Endothelial cell of umbilical vein (primary cell): ENCODE measurements at regions not wholly inside any gene's neighbourhood (a gene's known extent, or its start where the extent isn't known, plus 50 kb on each side); places are given as distances from the start of the nearest gene placed in this dataset.
A peak's percentile ranks its signal among the peaks of the same experiment; 100 is the strongest.

ENCODE experiments used
- BruUV-seq: library from RNA; stranded (reverse); fragments of 400-500 nt; replicated peaks from 2 replicates; lab custom pipeline; 2021; lab: Mats Ljungman, UMichigan
- CTCF ChIA-PET: fragments of 300-600, 350-600 bp; sonication (Branson Sonifier 250); formaldehyde crosslinking; loops from one replicate; lab custom pipeline; 2021; ENCODE audit warnings: antibody characterized with exemption, inconsistent platforms; lab: Charles Lee
- POLR2A ChIA-PET: fragments of 300-600, 350-600 bp; sonication (Branson Sonifier 250); formaldehyde crosslinking; loops from one replicate; lab custom pipeline; 2021; ENCODE audit warnings: antibody characterized with exemption, inconsistent platforms; lab: Charles Lee
- DNase-seq: peaks from one replicate; pipeline ENCODE4 v3.0.0-alpha.2; 2011; ENCODE audit warnings: low read depth, low spot score
- FAIRE-seq: peaks from 2 replicates; lab custom pipeline; 2011; peaks lifted over from hg19 to GRCh38; lab: Jason Lieb, UNC
- H2AFZ ChIP-seq: 2 replicates; pipeline ENCODE4 v1.6.0; 2012; ENCODE audit warnings: low read depth, low read length, control low read depth, inconsistent platforms
- H3K27ac ChIP-seq: 2 replicates; pipeline ENCODE4 v1.5.1; 2011; ENCODE audit warnings: low read depth, mild to moderate bottlenecking, control low read depth, low read length, moderate library complexity; ENCODE audit not compliant: insufficient read depth
- H3K27me3 ChIP-seq, 2 experiments: 2 replicates each; pipeline versions ENCODE4 v1.6.0 to v1.6.1; 2011; ENCODE audit warnings: low read length in 2 of 2, mixed read lengths in 1 of 2; ENCODE audit not compliant: control insufficient read depth in 2 of 2, insufficient read depth in 2 of 2
- H3K36me3 ChIP-seq, 2 experiments: 2 replicates in 1 of 2; 3 replicates in 1 of 2; pipeline ENCODE4 v1.5.1; 2011; ENCODE audit warnings: low read length in 2 of 2, mild to moderate bottlenecking in 1 of 2, moderate library complexity in 1 of 2; ENCODE audit not compliant: control insufficient read depth in 2 of 2, insufficient read depth in 2 of 2; ENCODE audit errors: extremely low read depth in 1 of 2
- H3K4me1 ChIP-seq: 3 replicates; pipeline ENCODE4 v1.5.1; 2011; ENCODE audit warnings: mild to moderate bottlenecking, low read length; ENCODE audit not compliant: control insufficient read depth, insufficient read depth; ENCODE audit errors: extremely low read depth
- H3K4me2 ChIP-seq: 2 replicates; pipeline ENCODE4 v1.6.1; 2011; ENCODE audit warnings: low read length, control low read depth, mixed read lengths; ENCODE audit not compliant: insufficient read depth
- H3K4me3 ChIP-seq, 3 experiments: fragments of 200-600 bp in 1 of 3; sonication (generic), shearing (Covaris generic) in 1 of 3; replicated peaks in 1 of 3; 2 replicates each; pipeline ENCODE4 v1.5.1; 2011 to 2016; ENCODE audit warnings: control low read depth in 3 of 3, low read length in 3 of 3, mild to moderate bottlenecking in 2 of 3, inconsistent platforms in 1 of 3, low read depth in 1 of 3, moderate library complexity in 1 of 3; ENCODE audit not compliant: insufficient read depth in 1 of 3
- H3K79me2 ChIP-seq: 2 replicates; pipeline ENCODE4 v1.6.0; 2012; ENCODE audit warnings: low read length, inconsistent platforms; ENCODE audit not compliant: control insufficient read depth, insufficient read depth
- H3K9ac ChIP-seq: replicated peaks from 2 replicates; pipeline ENCODE3; 2011; ENCODE audit warnings: low read length, control low read depth; ENCODE audit not compliant: insufficient read depth; ENCODE audit errors: extremely low read depth
- H3K9me1 ChIP-seq: replicated peaks from 3 replicates; pipeline ENCODE4 v1.6.0; 2011; ENCODE audit warnings: mild to moderate bottlenecking, low read length; ENCODE audit not compliant: control insufficient read depth, insufficient read depth; ENCODE audit errors: extremely low read depth
- H3K9me3 ChIP-seq: replicated peaks from 2 replicates; pipeline ENCODE4 v1.5.1; 2012; ENCODE audit warnings: low read length, inconsistent platforms; ENCODE audit not compliant: control insufficient read depth, insufficient read depth
- H4K20me1 ChIP-seq: replicated peaks from 2 replicates; pipeline ENCODE3; 2011; ENCODE audit warnings: mild to moderate bottlenecking, low read length; ENCODE audit not compliant: control insufficient read depth, insufficient read depth; ENCODE audit errors: extremely low read depth
- CTCF ChIP-seq, 2 donors: IDR thresholded peaks; 1 replicate in 1 of 2; 2 replicates in 1 of 2; pipeline ENCODE4 v1.5.1; 2011; ENCODE audit warnings: low read length in 2 of 2, mild to moderate bottlenecking in 2 of 2, moderate library complexity in 2 of 2, control low read depth in 1 of 2, inconsistent platforms in 1 of 2, low read depth in 1 of 2; ENCODE audit not compliant: insufficient read depth in 1 of 2; ENCODE audit errors: extremely low read depth in 1 of 2
- EZH2 ChIP-seq: IDR thresholded peaks from 2 replicates; pipeline ENCODE4 v1.6.1; 2012; ENCODE audit warnings: borderline replicate concordance, low read depth, mild to moderate bottlenecking, moderate library complexity, low read length, inconsistent platforms; ENCODE audit not compliant: severe bottlenecking
- FOS ChIP-seq: IDR thresholded peaks from 2 replicates; pipeline ENCODE4 v1.6.1; 2011; ENCODE audit warnings: mild to moderate bottlenecking, low read length, moderate library complexity, borderline replicate concordance; ENCODE audit not compliant: insufficient read depth
- GATA2 ChIP-seq: IDR thresholded peaks from 2 replicates; pipeline ENCODE4 v1.7.0; 2011; ENCODE audit warnings: low read depth, mild to moderate bottlenecking, moderate library complexity, mixed read lengths, low read length; ENCODE audit not compliant: insufficient read length, insufficient read depth
- JUN ChIP-seq: IDR thresholded peaks from 2 replicates; pipeline ENCODE4 v1.6.1; 2011; ENCODE audit warnings: borderline replicate concordance, low read depth; ENCODE audit not compliant: insufficient read length, insufficient read depth
- MAX ChIP-seq: IDR thresholded peaks from 2 replicates; pipeline ENCODE4 v1.6.1; 2011; ENCODE audit not compliant: insufficient read depth, insufficient read length
- MYC ChIP-seq: IDR thresholded peaks from one replicate; pipeline ENCODE4 v1.6.1; 2011; ENCODE audit warnings: mild to moderate bottlenecking, low read depth, low read length
- POLR2A ChIP-seq: IDR thresholded peaks from 2 replicates; pipeline ENCODE4 v1.6.1; 2012; ENCODE audit warnings: low read depth, mild to moderate bottlenecking, control low read depth, low read length
- POLR2AphosphoS5 ChIP-seq: IDR thresholded peaks from 2 replicates; pipeline ENCODE4 v1.6.1; 2012; ENCODE audit warnings: low read depth, mild to moderate bottlenecking, control low read depth, low read length, moderate library complexity; ENCODE audit not compliant: insufficient read depth
- dilution Hi-C: fragments of 300-500 bp; cut with MboI; formaldehyde crosslinking; loops from one replicate; pipeline ENCODE4 v1.15.0; 2019; ENCODE audit warnings: low sequenced_read_pairs; ENCODE audit not compliant: extremely low pct_ligation_motif_present
- intact Hi-C: fragments of 100-400 bp; cut with micrococcal nuclease; formaldehyde crosslinking; loops from one replicate; pipeline ENCODE4 v1.10.0; 2022

DNA sequence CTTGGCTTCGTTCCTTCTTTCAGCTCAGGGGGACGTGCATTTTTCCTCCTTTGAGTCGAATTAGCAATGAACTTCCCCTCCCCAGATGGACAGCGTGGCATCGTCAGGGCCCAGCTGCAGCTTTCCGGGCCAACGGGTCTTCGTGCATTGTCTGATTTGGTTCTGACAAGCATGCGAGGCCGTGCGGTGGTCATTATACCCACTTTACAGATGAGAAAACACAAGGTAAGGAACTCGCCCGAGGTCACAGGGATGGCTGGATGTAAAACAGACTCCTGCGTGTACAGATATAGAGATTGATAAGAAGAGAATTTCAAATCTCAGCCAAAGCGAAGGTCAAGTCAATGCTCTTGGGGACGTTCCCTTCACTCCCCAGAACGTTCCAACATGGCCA, 187.6 kb upstream of the SULF2 start:
- peak overlapping the region; percentile 49 for H3K4me2 ChIP-seq
- dilution Hi-C loops = no loop called here
- no peaks in the 10 kb centered on the region for H3K27me3 ChIP-seq
- no peaks in the 10 kb centered on the region for H3K79me2 ChIP-seq
- intact Hi-C loops = loop anchor here (5.0 to 10.0 kb wide), 3 partner anchors 178 to 649 kb away; no protein-coding TSS in a partner anchor
- H3K9ac ChIP-seq = no peak overlapping the region
- H4K20me1 ChIP-seq = no peaks in the 10 kb centered on the region
- CTCF ChIA-PET = no interaction called here
- H3K9me1 ChIP-seq = no peaks in the 10 kb centered on the region
- POLR2A ChIA-PET = no interaction called here
- no peak for TF ChIP-seq POLR2AphosphoS5
- TF ChIP-seq GATA2 = no peak
- no peak for TF ChIP-seq EZH2
- TF ChIP-seq MYC = no peak
- no peak for TF ChIP-seq MAX
- TF ChIP-seq JUN = no peak
- TF ChIP-seq CTCF (IDR thresholded peaks at IDR 0.05; ENCODE audit: extremely low read depth in 1 of 2, insufficient read depth in 1 of 2, low read depth in 1 of 2, low read length in 2 of 2) = no peak
- no peak for TF ChIP-seq POLR2A
- TF ChIP-seq FOS = no peak
- no peaks in the 10 kb centered on the region for H3K36me3 ChIP-seq
- peaks cover 21% of the 10 kb centered on the region for H3K4me1 ChIP-seq
- H3K9me3 ChIP-seq = no peaks in the 10 kb centered on the region
- peak overlapping the region; percentile 56 for H2AFZ ChIP-seq
- no peak overlapping the region for H3K4me3 ChIP-seq
- BruUV-seq = no TSS peak
- no peak for FAIRE-seq
- peak overlapping the region; percentile 31 for H3K27ac ChIP-seq
- DNase-seq = no peak
